GM23248 (cell line): ENCODE measurements at regions not wholly inside any gene's neighbourhood (a gene's known extent, or its start where the extent isn't known, plus 50 kb on each side); places are given as distances from the start of the nearest gene placed in this dataset.

ENCODE experiments used
- EZH2 ChIP-seq: fragments of 200-600 bp; sonication (generic); IDR thresholded peaks from 2 replicates; pipeline ENCODE4 v1.6.1; 2018; ENCODE audit warnings: antibody characterized with exemption, mild to moderate bottlenecking; ENCODE audit not compliant: insufficient read depth, poor library complexity, severe bottlenecking
- EZH2phosphoT487 ChIP-seq: fragments of 200-600 bp; sonication (generic); IDR thresholded peaks from 2 replicates; pipeline ENCODE4 v1.6.1; 2018; ENCODE audit warnings: antibody characterized with exemption, moderate library complexity, mild to moderate bottlenecking, low read depth; ENCODE audit not compliant: insufficient read depth

DNA sequence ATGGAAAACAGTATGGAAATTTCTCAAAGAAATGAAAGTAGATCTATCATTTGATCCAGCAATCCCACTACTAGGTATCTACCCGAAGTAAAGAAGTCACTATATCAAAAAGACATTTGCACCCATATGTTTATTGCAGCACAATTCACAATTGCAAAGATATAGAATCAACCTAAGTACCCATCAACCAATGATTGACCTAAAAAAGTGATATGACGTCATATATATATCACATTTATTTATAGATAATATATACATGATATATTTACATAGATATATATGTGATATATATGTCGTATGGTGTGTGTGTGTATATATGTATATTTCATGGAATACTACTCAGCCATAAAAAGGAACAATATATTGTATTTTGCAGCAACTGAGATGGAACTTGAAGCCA lies 188.3 kb upstream of the ARHGAP42 start:
- no peak for TF ChIP-seq EZH2phosphoT487
- no peak for TF ChIP-seq EZH2
